SHP77 (cell line): ENCODE measurements at regions not wholly inside any gene's neighbourhood (a gene's known extent, or its start where the extent isn't known, plus 50 kb on each side); places are given as distances from the start of the nearest gene placed in this dataset.

Experiments
- DNase-seq, 2 experiments: peaks; one replicate each; lab custom pipeline; 2025; lab: John Stamatoyannopoulos, UW

DNA sequence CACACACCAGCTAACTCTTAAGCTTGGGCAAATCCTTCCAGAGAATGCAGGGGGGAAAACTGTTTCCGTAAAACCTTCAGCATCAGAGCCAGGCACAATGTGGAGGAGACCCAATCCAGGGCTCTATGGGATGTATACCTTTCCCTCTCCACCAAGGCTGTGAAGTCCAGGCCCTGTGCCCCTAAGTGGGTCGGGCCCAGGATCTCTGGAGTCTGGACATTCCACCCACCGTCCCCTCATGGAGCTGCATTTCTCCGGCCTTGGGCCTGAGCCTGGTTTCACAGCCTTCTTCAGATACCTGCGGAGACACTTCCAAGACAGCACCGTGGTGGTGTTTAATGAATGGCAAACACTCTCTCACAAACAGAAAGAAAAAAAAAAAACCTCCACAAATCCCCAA, 186.2 kb downstream of the URI1 start:
- DNase-seq: no peak

- no peak for DNase-seq
Observed at GRCh38 chr19:30130356-30131122, 188.5 kb downstream of the URI1 start.

- no peak for DNase-seq
Observed at GRCh38 chr19:30131246-30131645, 189.2 kb downstream of the URI1 start.

DNA sequence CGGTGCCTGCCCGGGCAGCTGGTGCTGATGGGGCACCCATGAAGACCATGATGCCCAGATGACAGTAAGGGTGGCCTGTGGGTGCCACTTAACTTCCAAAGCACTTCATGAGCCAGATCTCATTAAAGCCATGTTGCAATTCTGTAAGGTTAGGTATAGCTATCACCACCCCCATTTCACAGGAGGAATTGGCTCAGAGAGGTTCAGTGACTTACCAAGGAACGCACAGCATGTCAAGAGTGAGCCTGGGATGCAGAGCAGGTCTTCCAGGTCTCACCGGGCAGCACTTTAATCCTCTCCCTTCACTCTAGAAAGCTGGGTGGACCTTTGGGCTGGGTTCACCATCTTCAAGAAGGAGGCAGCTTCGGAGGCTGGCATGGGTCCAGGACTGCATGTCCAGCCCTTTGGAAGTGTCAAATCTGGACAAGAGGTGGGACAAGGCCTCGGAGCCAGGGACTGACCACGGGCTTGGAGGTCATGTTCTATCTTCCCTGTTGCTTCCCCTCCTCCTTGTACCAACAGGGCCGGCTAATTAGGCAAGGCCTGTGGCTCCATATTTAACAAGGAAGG, 189.8 kb downstream of the URI1 start:
- DNase-seq: no peak

DNA sequence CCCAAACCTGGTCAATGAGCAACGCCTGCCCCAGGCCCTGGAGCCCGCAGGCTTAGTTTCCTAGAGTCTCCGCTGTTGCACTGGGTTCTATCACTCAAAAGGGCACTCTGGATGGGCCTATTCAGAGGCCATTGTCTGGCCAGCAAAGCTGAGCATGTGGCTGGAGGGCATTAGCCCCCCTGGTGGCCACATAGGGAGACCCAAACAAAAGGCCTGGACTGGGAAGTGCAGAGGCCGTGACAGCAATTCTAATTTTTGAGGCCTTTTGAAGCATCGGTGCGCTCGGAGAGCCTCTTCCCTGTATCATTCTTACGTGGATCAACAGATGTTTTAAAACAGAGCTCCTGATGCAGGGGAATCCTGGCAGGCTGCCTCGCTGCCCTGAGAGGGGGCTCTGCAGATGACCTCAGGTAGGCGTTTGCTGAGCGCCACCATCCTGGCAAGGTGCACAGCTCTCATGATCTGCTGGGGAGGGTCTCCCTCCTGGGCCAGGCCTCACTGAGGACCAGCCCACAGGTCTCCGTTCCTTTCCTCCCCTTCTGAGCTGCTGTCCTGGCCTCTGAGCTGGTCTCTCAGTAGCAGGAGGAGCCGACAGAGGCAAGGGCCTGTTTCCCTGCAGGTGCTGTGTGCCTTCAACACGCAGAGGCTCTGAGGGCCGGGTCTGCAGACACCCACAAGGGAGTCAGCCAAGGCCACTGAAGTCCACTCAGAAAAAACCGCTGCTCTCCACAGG, 190.5 kb downstream of the URI1 start:
- no peak for DNase-seq

DNA sequence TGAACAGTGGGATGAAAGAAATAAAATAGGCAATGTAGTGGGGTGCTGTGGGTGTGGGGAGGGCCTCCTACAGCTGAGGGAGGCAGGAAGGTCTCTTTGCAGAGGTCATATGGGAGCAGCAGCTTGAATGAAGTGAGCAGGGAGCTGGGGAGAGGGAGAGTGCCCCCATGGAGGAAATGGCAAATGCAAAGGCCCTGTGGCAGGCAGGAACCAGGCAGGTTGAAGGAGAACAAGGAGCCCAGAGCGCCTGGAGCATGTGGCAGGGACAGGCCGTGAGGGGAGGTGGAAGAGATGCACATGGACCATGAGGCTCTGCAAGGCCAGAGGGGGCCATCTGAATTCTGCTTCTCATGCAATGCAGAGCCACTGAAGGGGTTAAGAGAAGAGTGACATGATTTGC, 191.8 kb downstream of the URI1 start:
- no peak for DNase-seq

- no peak for DNase-seq
Observed at GRCh38 chr19:30135093-30135757, 193.2 kb downstream of the URI1 start.

- no peak for DNase-seq
Observed at GRCh38 chr19:30135797-30136196, 193.8 kb downstream of the URI1 start.

- DNase-seq: no peak
Observed at GRCh38 chr19:30136611-30137195, 194.7 kb downstream of the URI1 start.

GRCh38 chr19:30137747-30138146, 195.7 kb downstream of the URI1 start:
- DNase-seq: no peak

DNA sequence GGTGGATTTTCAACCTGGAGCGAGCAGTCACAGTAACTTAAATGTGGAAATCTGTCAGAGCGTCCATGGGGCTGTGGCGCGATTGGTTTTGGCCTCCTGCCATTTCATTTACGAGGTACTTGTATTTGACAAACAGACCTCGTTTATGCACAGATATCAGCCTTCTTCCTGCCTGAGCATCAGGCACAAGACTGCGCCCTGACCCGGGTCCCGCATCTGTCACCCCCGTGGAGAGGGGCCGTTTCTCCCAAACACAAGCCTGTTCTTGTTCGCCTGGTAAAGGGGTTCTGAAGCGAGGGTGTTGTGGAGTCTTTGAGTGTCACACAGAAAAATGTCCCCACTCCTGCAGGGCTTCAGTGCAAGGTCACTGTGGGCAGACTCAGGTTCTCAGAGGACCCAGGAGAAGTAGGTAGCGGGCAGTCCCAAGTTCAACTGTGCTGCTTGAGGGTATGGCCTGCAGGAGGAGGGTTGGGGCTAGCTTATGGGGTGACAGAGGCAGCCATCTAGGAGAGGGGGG, 202.3 kb downstream of the URI1 start:
- DNase-seq: peak; percentile 36 to 71

DNA sequence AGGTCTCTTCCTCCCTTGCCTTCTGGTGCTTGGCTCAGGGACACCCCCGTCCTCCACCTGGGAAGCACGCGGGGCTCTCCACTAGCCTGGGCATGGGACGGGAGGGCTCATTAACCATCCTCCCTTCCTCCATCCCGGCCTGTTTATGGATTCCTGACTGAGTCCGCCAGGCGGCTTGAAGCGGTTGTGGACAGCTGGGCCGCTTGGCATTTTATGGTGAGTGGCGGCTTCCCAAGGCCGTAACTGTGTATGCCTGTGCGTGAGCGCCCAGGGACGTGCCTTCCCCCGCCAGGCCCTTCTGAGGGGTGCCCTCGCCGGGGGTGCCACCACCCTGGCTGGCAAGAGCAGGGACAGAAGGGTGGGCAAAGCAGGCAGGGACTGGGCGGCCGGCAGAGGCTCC, 202.8 kb downstream of the URI1 start:
- DNase-seq: peak; percentile 41 to 54

GRCh38 chr19:30145467-30145866, 203.4 kb downstream of the URI1 start:
- DNase-seq: no peak

DNA sequence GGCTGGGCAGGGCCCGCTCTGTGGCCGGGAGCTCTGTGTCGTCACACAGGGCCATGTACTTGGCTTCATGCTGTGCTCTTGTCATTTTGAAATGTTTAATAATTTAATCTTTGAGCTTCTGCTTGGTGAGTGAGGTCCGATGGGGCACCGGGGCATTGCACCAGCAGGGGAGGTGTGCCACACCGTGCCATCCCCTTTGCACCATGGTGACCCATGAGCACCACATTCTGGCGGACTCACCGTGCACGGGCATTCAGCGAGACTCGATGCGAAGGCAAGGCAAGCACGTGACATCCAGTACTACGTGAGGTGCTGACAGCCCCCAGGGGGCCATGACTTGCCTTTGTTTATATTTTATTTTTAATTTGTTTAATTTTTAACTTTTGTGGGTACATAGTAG, 204.3 kb downstream of the URI1 start:
- no peak for DNase-seq

DNA sequence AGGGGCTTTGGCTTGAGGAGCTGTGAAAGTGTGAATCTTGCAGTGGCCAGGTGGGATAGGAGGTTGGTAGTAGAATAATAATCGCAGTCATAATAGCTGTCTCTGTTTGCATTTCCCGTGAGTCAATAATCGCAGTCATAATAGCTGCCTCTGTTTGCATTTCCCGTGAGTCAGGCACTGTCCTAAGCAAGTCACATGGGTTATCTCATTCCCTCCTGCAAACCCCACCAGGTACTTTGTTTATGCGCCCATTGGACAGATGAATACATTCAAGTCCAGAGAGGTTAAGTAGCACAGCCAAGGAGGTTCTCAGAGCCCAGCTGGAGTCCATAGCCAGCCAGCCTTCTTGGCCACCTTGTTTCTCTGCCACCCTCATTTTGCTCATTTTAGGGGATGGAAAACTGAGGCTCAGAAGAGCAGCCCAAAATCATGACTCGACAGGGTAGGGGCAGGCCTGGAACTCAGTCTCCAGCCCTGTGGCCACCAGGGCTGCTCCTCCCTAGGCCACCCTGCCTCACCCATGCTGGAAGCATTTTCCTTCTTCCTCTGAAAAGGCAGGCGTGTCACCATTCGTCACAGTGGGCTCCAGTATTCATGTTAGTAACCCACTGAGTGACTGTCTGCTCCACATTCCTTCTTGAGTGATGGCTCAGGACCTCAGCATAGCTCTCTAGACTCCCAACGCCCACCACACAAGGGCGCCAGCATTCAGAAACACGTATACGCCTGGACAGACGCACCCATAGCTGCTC, 206.2 kb downstream of the URI1 start:
- DNase-seq: peak; percentile 84 to 88

GRCh38 chr19:30148803-30149202, 206.8 kb downstream of the URI1 start:
- no peak for DNase-seq

DNA sequence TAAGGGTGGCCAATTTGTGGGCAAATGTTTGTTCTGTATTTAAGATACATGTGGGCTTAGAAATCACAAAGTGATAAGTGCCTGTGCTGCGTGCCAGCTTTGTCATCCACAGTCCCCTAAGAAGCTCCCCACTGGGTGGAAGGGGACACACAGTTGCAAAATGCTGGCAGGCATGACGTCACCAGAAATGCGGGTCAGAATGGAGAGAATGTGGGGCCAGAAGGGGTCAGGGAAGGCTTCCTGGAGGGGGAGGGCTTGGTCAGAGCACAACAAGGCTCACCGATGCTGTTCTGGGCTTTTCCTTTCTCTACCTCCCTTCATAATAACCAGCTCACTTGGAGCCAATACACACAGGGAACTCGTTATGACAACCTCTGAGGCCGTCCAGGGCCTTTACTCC, 207.3 kb downstream of the URI1 start:
- no peak for DNase-seq

DNA sequence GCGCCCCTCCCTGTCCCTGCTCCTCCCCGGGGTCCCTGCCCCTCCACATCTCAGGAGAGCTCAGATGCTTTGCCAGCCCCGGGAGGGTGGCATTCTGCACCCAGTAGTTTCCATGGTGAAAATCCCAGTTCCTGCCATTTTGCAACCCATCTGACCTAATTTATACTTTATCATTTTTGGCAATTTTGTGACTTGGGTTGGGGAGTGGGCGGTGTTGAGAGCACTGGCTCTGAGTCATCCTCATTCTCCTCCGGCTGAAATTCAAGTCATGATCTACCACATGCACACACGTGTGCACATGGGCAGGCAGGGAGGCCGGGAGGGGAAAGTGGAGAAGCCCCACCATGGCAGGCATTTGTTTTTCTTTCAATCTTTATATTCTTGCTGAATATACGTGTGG, 208.6 kb downstream of the URI1 start:
- DNase-seq: no peak

DNA sequence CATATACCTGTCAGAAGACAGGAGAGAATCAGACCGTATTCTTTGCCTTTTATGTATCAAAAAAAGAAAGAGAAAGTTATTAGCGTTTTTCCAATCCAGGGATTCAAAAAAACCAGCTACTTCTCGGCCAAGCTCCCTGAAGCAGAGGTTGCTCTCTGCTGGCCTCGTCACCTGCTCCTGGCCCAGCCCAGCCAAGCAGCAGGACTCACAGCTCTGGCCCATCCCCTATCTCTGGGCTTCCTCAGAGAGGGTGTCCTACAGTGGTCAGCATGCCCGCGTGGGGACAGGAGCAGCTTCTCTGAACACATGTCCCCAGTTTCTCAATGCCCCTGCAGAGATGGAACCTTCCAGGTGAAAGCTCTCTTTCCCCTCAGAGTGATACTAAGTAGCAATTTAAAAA, 209.0 kb downstream of the URI1 start:
- DNase-seq: no peak

- DNase-seq: no peak
Observed at GRCh38 chr19:30152510-30153291, 210.7 kb downstream of the URI1 start.
